Tibial artery (tissue), 4 donors: ENCODE measurements at regions not wholly inside any gene's neighbourhood (a gene's known extent, or its start where the extent isn't known, plus 50 kb on each side); places are given as distances from the start of the nearest gene placed in this dataset.

Experiments used
- DNase-seq, 2 donors: peaks; one replicate each; pipeline ENCODE4 v3.0.0-alpha.2; 2019
- H3K27ac ChIP-seq, 2 donors: fragments of 200-600 bp; sonication (generic) in 1 of 2; 1 replicate in 1 of 2; 2 replicates in 1 of 2; pipeline ENCODE4 v1.5.1; 2018 to 2019; ENCODE audit warnings: mild to moderate bottlenecking in 1 of 2
- H3K27me3 ChIP-seq, 2 donors: fragments of 200-600 bp; sonication (generic) in 1 of 2; one replicate each; pipeline versions ENCODE4 v1.5.1 to v1.6.0; 2016 to 2019
- H3K36me3 ChIP-seq, 3 donors: fragments of 200-600 bp; sonication (generic) in 2 of 3; one replicate each; pipeline ENCODE4 v1.5.1; 2016 to 2019; ENCODE audit warnings: mild to moderate bottlenecking in 2 of 3
- H3K4me1 ChIP-seq, 4 donors: fragments of 200-600 bp; sonication (generic) in 2 of 4; 1 replicate in 3 of 4; 2 replicates in 1 of 4; pipeline ENCODE4 v1.5.1; 2016 to 2019
- H3K4me3 ChIP-seq, 2 donors: fragments of 200-600 bp; sonication (generic) in 1 of 2; 1 replicate in 1 of 2; 2 replicates in 1 of 2; pipeline ENCODE4 v1.5.1; 2018 to 2019; ENCODE audit warnings: mild to moderate bottlenecking in 2 of 2
- H3K9me3 ChIP-seq, 3 donors: fragments of 200-600 bp; sonication (generic) in 1 of 3; one replicate each; pipeline ENCODE4 v1.5.1; 2016 to 2019
- intact Hi-C: fragments of 100-400 bp; cut with DNase I; formaldehyde crosslinking; loops from one replicate; pipeline ENCODE4 v1.15.0; 2023; ENCODE audit warnings: low total_unique reads
- TF ChIP-seq, protein P1 (sequence below), 2 experiments: fragments of 200-600 bp in 1 of 2; fragments of 450-650 bp in 1 of 2; IDR thresholded peaks; one replicate each; pipeline ENCODE4 v1.5.1; 2017 to 2019; ENCODE audit warnings: antibody characterized with exemption in 2 of 2, mild to moderate bottlenecking in 1 of 2, moderate library complexity in 1 of 2

DNA sequence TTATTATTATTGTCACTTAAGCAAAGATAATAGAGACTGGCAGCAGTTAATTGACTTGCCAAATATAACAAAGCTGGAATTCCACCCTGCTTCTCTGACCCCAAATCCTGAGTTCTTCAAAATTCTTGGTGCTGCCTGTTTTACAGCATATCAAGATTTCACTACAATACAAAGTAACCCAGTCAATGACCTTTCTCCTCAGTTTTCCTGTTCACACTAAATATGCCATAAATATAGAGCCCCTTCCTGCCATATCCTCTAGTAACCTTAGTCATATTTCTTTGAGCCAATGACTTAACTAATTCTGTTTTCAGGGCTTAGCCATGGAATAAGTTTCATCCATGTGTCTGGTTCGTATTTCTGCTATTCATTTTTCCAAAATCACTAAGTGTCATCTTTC is 315.3 kb upstream of the HS3ST1 start:
- no peak overlapping the region for H3K4me3 ChIP-seq
- TF ChIP-seq, protein P1, sequence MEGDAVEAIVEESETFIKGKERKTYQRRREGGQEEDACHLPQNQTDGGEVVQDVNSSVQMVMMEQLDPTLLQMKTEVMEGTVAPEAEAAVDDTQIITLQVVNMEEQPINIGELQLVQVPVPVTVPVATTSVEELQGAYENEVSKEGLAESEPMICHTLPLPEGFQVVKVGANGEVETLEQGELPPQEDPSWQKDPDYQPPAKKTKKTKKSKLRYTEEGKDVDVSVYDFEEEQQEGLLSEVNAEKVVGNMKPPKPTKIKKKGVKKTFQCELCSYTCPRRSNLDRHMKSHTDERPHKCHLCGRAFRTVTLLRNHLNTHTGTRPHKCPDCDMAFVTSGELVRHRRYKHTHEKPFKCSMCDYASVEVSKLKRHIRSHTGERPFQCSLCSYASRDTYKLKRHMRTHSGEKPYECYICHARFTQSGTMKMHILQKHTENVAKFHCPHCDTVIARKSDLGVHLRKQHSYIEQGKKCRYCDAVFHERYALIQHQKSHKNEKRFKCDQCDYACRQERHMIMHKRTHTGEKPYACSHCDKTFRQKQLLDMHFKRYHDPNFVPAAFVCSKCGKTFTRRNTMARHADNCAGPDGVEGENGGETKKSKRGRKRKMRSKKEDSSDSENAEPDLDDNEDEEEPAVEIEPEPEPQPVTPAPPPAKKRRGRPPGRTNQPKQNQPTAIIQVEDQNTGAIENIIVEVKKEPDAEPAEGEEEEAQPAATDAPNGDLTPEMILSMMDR (IDR thresholded peaks at IDR 0.05) = no peak
- intact Hi-C loops = no loop called here

DNA sequence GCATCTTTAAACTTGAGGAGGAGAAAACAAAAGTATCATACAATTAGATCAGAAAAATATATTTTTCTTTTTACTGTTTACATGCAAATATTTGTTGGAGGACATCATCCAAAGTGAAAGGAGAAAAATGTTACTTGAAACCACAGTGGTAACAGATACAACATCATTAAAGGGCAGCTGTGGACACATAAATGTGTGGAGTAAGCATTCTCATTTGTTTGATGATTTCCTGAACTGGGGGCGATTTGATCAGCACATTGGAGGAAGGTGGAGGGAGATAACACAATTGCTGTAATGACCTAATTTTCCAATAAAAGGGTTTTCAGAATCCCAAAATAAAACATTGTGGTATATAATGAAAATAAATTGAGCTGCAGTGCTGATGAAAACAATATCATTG is 314.5 kb upstream of the HS3ST1 start:
- Histone ChIP-seq H3K4me3 (no peak overlapping the region), H3K27ac (no peak overlapping the region), H3K36me3 (no peaks in the 10 kb centered on the region), H3K9me3 (no peaks in the 10 kb centered on the region), H3K27me3 (no peaks in the 10 kb centered on the region), H3K4me1 (peaks cover 0 to 44% (median 9%) of the 10 kb centered on the region in 4 donors)
- DNase-seq = no peak
- TF ChIP-seq, protein P1 (IDR thresholded peaks at IDR 0.05) = no peak
- intact Hi-C loops = no loop called here

More for the DNA sequence above, 315.3 kb upstream of the HS3ST1 start:
- H3K27me3 ChIP-seq = no peaks in the 10 kb centered on the region
- H3K36me3 ChIP-seq = no peaks in the 10 kb centered on the region
- DNase-seq = no peak
- H3K4me1 ChIP-seq = peaks cover 0 to 44% (median 9%) of the 10 kb centered on the region in 4 donors
- H3K27ac ChIP-seq = no peak overlapping the region
- H3K9me3 ChIP-seq = no peaks in the 10 kb centered on the region

DNA sequence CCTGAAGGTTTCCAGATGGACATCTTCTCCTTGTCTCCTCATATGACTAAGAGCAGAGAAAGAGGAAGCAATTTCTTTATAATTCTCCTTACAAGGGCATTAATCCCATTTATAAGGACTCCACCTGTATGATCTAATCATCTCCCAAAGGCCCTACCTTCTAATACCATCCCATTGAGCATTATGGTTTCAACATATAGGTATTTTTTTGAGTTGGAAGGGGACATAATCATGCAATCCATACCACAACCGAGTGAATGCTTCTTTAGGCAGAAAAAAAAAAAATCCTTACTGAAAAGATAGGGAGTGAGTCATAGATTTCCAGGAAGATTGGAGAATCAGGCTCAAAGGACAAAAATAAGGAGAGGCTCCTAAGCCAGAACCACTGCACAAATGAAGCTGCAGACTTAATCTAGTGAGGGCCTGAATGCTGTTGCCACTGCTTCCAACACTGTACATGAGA is 312.5 kb upstream of the HS3ST1 start:
- TF ChIP-seq, protein P1 (IDR thresholded peaks at IDR 0.05) = no peak
- intact Hi-C loops = no loop called here

DNA sequence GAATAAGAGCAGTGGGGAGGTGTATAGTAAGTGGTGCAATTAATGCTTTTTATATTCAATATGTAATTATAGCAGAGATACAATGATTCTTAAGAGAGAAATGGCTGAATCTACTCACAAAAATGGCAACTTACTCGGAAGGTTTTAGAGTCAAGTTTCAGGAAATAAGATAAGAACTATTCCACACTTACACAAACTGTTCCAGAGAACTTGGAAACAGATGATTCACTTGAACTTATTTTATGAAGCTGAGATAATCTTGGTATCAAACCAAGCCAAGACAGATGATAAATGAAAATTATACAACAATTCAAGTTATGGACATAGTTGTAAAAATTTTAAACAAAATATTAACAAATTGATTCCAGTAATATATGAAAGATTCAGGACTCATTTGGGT is 311.3 kb upstream of the HS3ST1 start:
- Histone ChIP-seq H3K4me3 (no peak overlapping the region), H3K4me1 (peaks cover 0 to 44% (median 9%) of the 10 kb centered on the region in 4 donors), H3K36me3 (no peaks in the 10 kb centered on the region), H3K27me3 (no peaks in the 10 kb centered on the region), H3K27ac (no peak overlapping the region), H3K9me3 (no peaks in the 10 kb centered on the region)
- TF ChIP-seq, protein P1 (IDR thresholded peaks at IDR 0.05) = no peak
- intact Hi-C loops = no loop called here
- DNase-seq = no peak

More for the DNA sequence above, 312.5 kb upstream of the HS3ST1 start:
- no peaks in the 10 kb centered on the region for H3K27me3 ChIP-seq
- H3K27ac ChIP-seq = no peak overlapping the region
- no peaks in the 10 kb centered on the region for H3K9me3 ChIP-seq
- H3K4me3 ChIP-seq = no peak overlapping the region
- DNase-seq = no peak
- H3K4me1 ChIP-seq = peaks cover 0 to 44% (median 9%) of the 10 kb centered on the region in 4 donors
- no peaks in the 10 kb centered on the region for H3K36me3 ChIP-seq

DNA sequence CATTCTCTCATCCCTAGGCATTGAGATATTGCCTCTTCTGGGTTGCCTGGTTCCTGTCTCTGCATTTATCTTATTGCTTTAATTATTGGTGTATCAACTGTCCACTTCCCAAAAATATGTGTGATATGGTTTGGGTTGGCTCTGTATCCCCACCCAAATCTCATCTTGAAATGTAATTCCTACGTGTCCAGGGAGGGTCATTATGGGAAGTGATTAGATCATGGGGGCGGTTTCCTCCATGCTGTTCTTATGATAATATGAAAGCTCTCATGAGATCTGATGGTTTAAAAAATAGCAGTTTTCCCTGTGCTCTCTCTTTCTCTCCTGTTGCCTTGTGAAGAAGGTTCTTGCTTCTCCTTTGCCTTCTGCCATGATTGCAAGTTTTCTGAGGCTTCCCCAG is 308.3 kb upstream of the HS3ST1 start:
- H3K27me3 ChIP-seq = no peaks in the 10 kb centered on the region
- no peaks in the 10 kb centered on the region for H3K36me3 ChIP-seq
- no peak overlapping the region for H3K27ac ChIP-seq
- peaks cover 0 to 21% (median 6%) of the 10 kb centered on the region in 4 donors for H3K4me1 ChIP-seq
- TF ChIP-seq, protein P1 (IDR thresholded peaks at IDR 0.05) = no peak
- no peaks in the 10 kb centered on the region for H3K9me3 ChIP-seq
- no peak for DNase-seq
- intact Hi-C loops = no loop called here
- no peak overlapping the region for H3K4me3 ChIP-seq

DNA sequence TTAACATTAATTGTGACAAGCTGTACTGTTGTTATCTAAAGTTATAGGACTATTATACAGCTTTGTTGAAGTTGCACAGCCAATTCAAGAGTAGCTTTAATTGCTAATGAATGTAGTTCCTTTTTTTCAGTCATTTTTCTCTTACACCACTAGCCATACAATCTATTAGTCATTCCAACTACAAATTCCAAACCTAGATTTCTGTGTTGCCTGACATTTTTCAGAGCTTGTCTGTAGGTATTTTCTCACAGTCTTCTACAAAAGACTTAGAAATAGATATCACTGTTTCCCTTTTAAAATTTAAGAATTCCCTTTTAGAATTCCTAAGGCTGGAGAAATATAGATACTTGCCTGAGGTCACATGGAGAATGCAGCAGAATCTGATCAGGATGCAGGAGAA is 307.0 kb upstream of the HS3ST1 start:
- no peaks in the 10 kb centered on the region for H3K27me3 ChIP-seq
- no peaks in the 10 kb centered on the region for H3K36me3 ChIP-seq
- H3K4me1 ChIP-seq = peaks cover 0 to 8% (median 0%) of the 10 kb centered on the region in 4 donors
- no peak overlapping the region for H3K4me3 ChIP-seq
- no peak for DNase-seq
- no peaks in the 10 kb centered on the region for H3K9me3 ChIP-seq
- intact Hi-C loops = no loop called here
- TF ChIP-seq, protein P1 (IDR thresholded peaks at IDR 0.05) = no peak
- H3K27ac ChIP-seq = no peak overlapping the region
